ENCODE measurements at regions not wholly inside any gene's neighbourhood (a gene's known extent, or its start where the extent isn't known, plus 50 kb on each side); places are given as distances from the start of the nearest gene placed in this dataset.
A peak's percentile ranks its signal among the peaks of the same experiment; 100 is the strongest.

DNA sequence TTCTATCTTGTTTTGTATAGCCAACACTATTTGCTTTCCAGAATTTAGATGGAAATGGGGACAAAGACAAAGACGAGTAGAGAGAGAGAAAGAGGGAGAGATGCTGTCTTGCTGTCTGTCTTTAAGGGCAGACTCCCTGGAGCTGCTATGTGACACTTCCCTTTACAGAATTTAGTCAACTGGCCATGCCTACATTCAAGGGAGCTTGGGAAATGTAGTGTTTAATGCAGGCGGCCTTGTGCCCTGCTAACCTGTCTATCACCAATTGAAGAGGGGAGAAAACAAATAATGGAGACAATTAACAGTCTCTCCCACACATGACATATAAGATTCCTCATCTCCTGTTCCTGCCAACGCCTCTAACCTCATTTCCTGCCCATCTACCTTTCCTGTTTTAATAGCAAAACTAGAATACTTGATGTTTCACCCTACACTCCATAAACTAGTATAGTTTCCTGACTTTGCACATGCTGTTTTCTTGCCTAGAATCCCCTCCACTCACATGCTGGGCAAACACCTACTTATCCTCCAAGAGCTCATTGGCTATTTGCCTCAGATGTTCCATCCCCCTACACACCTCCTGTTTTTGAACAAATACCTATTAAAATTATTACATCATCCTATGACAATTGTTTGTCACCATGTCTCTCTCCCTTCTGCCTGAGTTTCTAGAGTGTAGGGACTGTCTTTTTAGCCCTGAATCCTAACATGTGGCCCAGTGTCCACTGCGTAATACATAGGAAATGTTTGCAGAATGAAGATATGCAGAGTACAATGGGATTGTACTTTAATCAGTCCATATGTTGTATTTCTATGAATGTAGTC is 117.2 kb downstream of the SLC25A24 start:
- no peak for DNase-seq

DNA sequence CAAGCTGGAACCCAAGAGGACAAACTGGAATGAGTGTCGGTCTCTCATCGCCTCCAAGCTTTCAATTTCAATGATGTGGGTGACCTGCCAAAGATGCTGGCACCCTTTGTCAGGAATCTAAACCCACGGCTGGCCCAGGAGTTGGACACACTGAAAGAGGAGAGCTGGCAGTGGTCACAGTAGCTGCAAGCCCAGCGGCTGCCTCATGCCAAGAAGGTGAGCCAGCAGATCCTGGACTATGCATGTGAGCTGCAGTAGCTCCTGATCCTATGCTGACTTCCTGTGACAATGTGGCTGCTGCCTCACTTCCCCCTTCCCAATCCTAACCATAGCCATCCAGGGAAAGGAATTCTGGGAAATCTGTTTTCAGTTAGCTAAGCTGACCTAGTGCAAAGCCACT is 117.0 kb upstream of the VAV3 start:
- no peak for DNase-seq

DNA sequence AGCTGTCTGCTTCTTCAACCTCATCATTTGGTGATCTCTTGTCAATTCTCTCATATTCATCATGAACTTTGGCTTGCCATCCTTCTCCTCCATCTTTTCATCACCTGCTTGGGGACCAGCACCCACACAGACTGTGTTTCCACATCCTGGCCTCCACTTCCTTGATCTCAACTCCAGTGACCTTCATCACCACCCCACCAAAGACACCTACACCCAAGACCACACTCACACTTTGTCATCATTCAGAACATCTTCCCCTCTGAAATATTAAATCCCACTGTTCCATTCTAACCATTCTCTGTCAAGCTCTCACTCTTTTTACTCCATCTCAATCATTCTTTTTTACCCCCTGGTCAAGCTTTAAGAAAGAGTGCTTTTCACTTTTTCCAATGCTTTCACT is 115.5 kb upstream of the VAV3 start:
- DNase-seq: no peak

DNA sequence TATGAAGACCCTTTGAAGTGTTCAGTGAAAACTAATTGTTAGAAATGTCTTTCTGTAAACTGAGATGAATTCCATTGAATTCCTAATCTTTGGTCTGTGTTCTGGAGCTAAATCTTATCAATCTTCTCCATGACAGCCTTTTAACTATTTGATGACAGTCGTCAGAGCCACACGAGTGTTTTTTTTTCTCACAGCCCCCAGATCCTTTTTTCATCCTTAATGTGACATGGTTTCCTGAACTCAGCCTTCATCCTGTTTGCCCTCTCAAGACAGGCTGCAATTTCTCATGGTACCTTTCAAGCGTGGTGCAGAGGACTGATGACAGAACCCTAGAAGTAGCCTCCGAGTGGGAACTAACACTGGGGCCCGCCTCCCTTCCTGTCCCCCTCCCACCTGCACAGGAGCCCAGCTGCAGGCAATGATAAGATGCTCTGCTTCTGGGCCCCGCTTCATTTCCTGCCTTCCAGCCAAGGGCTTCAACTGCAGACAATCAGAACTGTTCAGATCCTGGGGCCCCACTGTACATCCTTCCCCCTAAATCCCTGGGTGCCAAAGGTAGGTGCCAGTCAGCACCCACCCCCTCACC is 114.6 kb upstream of the VAV3 start:
- peak in 1 of 2 donors; percentile 34 for DNase-seq

DNA sequence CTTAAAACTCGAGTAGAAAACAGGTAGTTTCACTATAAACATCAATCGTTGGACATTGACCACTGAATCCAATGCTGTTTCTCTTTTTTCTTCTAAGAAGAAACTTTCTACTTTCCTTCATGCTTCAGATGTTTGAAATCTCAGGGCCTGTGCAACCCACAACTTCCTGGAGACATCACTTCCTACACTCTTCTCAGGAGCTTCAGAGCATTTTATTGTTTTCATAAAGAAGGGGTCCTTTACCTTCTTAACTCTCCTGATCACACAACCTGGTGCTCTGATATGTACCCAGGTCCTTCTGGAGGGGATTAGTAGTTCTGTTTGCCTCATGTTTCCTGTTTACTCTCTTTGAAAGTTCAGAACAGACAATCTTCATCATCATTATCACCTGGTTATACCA is 113.0 kb upstream of the VAV3 start:
- no peak for DNase-seq

DNA sequence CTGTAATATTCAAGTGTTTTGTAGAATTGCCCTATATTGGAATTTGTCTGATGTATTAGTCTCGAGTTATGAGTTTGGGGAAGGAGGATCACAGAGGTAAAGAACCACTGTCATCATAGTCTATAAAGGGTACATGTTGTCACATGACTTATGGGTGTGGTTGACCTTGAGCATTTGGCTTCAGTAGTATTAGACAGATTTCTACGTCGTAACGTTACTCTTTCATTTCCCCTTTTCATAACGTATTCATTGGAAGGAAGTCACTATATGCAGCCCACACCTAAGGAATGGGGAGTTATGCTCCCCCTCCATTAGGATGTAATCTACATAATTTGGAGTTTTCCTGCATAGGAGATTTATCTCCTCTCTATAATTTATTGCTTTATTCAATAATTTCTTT is 110.1 kb upstream of the VAV3 start:
- DNase-seq: no peak

DNA sequence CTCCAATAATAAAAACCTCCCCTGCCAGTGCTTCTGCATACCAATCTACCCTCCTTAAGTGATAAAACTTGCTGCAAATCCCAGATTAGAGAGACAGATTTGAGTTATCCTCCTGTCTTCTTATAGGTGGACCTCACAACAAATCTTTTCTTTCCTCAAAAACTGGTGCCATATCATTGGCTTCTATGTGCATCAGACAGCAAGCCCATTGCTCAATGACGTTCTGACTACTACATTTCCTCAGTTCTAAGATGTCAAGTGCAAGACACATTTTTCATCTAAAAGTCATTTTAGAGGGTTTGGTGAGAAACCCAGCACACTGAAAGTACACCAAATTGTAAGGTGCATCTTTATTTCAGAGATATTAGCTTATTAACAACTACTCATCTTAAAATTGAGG is 107.8 kb upstream of the VAV3 start:
- no peak for DNase-seq

DNA sequence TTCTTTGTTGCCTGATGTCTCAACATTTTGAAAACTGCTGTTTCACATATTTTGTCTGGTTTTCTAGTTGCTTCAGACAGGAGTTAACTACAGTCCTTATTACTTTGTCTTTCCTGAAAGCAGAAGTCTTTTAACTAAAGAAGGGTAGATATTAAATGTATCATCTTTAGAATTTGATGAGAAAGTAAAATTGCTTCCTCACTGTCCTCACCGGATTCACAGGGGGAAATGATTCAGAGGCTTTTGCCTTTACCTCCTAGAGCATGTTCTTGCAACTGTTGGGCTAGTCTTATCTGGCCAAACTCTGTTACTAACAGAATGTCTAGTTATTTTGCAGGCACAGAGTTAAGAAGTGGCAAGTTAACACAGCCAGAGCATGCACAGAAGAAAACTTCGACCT is 107.2 kb upstream of the VAV3 start:
- no peak for DNase-seq

DNA sequence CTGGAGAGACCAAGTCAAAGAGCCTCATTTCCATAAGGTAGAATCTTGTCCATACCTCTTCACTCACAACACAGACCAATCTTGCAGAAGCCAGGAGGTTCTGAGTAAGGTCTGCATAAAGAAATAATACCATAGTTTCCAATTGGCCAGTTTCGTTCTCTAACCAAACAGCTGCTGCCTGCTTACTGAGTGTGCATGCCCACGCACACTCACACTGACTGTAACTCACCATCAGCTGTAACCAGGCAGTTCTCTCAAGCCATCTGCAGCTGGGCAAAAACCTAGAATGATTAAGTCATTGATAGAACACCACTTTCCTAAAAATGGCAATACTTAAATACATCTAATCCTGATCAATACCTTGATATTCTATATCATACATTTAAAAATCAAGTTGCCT is 106.6 kb upstream of the VAV3 start:
- DNase-seq: no peak

DNA sequence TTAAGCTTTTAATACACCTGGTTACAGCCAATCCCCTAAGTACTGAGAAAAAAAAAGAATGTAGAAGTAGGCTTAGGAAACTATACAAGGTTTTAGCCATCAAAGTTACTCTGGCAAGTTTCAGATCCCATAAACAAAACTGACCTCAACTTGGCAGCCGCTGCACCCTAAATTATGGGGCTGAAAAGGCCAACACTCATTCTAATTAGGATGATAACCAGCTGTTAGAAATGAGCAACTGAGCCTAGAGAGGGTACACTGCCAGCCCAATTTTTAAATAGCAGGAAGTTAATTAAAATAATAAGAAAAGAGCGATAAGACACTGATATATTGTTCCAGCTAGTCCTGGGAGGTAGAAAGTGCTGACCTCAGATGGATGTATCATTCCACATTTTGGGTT is 105.7 kb upstream of the VAV3 start:
- DNase-seq: no peak

DNA sequence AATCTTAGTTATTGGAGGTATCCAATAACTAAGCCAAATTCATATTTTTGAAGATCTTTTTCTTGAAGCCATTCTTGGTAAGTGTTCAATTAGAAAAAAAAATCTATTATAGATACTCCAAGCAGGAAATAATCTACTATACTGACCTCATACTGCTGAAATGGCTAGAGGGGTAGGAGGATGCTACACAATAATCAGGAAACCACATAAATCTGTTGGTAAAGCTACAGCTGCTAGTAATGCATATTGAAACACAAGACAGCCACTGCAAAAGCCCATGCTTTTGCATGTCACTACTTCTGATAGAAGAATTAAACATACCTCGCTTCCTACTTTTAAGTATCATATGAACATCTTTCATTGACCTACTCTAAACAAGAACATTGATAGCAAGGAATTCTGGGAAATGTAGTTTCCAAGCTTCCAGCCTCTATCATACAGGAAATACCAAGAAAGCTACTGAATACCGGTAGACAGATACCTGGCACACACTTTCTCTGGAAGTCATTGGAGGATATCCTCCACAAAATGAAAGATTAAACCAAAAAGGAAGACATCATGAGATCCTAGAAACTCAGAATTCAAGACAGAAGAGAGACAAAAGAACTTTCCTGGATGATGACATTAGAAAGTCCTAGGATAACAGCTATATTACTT is 103.0 kb upstream of the VAV3 start:
- no peak for DNase-seq

DNA sequence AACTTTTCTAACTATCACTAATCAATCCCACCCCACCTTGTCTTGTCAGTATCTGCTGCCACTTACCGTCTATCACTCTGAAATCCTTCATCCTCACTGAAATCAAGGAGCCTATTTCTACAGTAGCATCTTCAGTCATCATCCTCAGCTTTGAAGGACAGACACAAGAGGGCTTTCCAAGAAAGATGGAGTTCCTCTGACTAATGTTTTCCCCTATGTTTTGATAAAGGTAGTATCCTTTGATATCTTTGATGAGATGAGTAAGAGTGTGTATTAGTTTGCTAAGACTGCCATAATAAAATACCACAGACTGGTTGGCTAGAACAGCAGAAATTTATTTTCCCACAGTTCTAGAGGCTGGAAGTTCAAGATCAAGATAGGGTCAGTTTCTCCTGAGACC is 101.8 kb upstream of the VAV3 start:
- no peak for DNase-seq

DNA sequence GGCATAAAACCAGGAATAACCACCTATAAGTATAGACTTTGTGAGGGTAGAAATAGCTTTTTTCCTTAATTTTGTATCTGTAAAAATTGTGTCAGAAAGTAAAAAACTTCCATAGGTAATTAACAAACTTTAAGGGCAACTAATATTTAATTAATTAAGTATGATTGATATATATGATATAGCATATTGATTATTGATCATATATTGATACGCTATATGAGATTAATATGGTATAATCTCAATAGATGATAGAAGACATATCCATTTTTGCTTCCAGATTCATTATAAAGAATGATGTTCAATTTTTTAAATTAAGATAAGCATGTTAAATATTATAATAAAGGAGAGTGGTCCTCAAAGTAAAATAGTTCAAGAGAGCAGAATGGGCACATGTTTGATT is 99.3 kb upstream of the VAV3 start:
- no peak for DNase-seq

DNA sequence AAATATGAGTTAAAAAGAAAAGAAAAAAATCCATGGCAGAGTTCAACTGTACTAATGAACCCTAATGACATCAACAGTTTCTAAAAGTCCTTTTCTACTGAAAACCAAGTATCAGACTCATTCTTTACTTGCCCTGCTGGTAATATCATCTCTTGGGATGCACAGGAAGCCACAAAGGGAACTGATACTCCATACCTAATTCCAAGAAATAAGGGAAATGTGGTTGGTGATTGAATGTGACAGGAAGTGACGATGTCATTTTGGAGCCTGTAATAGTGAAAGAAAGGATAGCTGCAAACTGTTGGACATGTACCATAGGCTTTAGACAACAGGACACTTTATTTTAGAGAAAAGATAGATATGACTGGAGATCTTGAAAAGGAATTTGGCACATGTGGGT is 98.7 kb upstream of the VAV3 start:
- DNase-seq: no peak

DNA sequence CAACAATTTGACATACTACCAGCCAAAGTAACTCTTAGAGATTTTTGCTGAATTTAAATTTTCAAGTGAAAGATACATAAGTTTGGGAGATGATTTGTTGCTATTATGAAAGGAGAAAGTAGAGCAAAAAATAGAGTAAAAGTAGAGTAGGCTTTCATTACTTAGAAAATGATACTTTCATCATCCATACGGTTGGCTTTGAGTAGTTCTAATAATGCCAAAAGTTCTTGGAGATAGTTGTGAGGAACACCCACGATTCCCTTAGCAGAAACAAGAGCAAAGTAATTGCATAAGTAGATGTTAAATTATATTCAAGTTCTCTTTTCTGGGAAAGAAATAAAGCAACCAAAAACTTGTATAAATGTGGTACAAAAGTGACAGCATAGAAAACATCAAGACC is 95.0 kb upstream of the VAV3 start:
- DNase-seq: no peak

DNA sequence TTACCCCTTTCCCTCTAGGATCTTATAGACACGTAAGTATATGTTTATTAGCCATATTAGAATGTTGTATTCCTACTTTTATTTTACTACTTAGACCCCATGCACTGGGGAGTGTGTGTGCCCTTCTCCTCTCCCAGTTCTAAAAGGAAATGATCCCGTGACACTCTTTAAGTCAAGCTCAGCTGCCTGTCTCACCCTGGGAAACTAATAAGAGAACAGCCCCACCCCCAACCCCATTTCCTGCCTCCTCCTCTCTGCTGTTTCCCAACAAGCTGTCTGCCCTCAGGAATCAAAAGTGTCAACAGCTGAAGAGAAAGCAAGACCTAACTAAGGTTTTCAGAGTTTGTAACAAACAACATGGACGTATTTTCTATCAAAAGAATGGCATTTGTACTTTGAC is 92.6 kb upstream of the VAV3 start:
- DNase-seq: no peak

DNA sequence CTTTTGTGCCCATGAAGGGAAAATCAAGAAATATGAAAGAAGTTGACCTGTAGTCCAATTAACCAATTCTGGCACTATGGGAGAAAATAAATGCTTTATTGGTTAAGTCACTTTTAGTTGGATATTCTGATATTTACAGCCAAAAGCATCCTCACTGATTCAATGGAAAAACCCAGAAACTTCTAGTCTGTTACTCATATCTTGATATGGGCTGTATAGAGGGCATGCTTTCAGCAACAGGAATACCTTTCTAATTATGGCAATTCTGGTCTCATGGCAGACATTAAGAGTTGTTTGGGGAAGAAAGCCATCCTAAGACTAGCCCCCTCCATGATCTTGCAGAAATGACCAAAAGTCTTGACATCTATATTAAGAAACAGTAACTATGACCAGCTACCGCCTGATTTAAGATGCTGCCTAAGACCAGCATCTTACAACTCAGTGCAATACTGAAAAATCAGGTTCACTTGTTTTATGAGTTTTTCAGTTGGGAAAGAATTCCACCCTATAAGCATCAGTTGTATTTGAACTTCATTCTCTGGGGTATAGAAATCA is 91.5 kb upstream of the VAV3 start:
- no peak for DNase-seq

DNA sequence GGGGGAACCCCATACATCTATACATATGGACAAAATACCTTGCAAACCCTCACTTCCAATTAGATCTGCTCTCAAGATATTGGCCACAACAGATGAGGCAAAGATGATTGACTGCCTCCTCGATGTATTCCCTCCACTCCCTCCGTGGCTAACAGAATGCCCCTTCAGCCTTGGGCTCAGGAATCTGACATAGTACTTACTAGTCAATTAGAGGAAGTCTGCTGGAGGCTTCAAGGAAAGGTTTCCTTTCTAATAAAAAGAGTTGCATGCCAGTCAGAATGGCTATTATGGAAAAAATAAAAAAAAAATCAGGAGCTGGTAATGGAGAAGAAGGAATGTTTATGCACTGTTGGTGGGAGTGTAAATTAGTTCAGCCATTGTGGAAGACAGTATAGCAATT is 90.4 kb upstream of the VAV3 start:
- no peak for DNase-seq

DNA sequence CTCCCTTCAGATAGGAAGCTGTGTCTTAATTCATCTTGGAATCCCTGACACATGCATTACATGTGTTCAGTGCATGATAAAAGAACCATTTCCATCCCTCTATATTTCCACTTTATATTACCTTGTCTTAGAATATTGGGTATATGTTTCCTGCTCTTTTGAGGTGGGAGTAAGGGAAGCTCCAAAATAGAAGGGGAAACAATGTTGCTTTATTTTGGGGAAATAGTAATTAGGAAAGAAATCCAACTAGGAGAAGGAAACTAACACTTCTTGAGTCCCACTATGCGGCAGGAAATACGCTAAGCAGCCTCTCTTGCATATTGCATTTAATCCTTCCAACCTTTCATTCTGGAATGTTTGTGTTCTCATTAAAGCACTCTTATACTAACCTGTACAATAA is 89.4 kb upstream of the VAV3 start:
- no peak for DNase-seq

DNA sequence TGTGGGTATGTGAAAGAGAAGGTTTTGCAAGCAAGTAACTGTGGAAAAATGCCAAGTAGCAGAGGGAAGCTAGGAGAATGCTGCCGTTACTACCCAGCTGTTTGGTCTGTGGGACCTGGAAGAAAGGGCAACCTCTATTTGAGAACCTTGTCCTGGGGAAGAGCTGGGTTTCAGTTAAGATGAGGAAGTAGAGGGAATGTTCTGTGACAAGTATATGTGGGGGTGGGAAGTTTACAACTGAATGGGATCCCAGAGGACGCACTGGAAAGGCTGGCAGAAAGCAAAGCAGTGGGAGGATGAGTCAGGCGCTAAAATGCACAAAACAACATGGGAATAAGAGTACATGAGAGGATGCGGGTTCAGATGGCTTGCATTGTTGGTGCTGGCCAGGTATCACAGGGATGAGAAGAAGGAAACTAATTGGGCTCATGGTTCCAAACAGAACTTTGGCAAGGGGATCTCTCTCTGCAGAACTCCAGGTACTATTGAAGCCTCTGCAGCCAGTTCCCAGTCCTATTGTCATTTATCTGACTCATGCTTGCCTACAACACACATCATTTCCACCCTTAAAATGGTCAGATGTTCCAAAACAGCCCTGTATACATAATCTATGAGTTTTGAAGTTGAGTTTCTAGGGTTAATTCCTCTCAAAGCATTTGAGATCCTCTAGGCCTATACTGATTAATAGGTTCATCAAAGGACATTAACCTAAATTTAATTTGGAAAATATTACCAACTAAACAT is 88.5 kb upstream of the VAV3 start:
- no peak for DNase-seq

DNA sequence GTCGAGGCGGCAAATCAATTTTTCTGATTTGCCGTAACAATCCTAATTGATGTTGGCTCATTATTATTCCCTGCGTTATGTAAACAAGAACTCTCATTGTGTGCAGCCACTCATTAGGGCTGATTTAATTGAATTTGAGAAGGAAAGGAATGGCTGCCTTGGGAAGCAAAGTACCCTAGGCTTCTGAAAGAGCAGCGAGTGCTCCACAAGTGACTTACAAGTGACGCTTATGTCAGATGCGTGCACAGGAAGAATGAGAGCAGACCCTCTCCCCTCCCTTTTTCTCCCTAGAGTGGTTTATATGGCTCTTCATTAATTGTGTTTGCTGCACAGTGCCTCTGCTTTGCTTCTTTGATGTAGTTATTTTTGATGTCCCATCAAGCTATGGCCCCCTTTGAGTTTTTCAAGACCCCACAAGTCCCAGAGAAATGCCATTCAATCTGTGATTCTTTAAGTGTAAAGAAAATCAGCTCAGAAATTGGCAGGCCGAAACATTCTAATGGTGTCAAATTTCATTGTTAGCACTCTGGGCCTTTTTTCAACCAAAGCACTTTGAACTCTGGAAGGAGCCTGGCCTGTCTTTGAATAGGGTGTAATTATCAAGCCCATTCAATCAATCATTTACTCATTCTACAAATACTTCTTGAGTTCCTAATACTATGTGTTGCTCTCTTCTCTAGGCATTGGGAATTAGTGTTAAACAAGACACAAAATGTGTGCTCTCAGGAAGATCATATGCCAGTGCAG is 86.8 kb upstream of the VAV3 start:
- no peak for DNase-seq

DNA sequence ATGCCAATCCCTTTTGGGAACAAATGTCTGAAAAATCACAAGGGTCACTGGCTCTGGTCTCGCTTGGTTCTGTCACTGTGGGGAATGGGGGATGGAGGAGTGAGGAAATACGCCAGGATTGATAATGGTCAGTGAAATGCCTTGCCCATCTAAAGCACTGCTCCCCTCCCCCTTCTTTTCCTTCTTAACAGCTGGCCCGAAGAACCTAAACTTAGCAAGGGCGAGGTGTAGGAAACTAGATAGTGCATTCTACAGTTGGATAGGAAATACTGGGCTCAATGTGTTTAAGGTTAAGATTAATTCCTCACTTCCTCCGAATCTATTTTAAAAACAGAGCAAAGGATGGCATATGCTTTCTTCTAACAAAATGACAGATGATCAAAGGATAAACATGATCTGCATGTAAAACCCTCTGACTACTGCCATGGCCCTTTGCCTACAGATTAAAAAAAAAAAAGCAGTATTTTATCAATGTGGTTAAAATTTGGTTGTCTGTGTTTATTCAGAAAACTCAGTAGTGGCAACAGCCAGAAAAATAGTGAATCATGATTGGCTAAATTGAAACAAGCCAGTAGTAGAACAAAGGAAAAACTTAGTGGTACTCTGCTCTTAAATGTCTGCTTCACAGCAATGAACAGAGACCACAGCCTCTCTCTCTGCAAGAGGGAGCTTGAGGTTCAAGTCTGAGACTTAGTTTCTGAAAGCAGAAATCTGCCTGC is 86.1 kb upstream of the VAV3 start:
- no peak for DNase-seq

All from stimulated activated CD4-positive, alpha-beta T cell treated with anti-CD3 and anti-CD28 coated beads, Interleukin-2, amount 100 ng/mL, for 48 hours (primary cell).